ENCODE measurements at regions not wholly inside any gene's neighbourhood (a gene's known extent, or its start where the extent isn't known, plus 50 kb on each side); places are given as distances from the start of the nearest gene placed in this dataset.
"Not testable (repeated sequence)": the region's sequence is repeated elsewhere in the genome, so short reads cannot be mapped to it uniquely, and the experiment has no call there.

DNA sequence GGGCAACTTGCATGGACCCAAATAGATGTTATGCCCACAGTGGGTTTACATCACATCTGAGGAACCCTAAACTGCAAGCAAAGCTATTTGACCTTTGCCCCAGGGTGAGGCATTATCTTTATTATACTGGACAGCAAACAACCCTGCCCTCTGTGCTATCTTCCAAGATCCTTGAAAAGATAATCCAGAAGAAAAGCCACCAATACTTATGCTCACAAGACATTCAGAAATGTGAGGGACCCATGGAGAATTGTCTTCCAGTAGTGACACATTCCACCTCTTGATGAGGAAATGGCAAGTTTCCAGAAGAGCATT is 53.0 kb upstream of the NDUFV2 start:
- CTCF ChIA-PET, result no interaction called here

DNA sequence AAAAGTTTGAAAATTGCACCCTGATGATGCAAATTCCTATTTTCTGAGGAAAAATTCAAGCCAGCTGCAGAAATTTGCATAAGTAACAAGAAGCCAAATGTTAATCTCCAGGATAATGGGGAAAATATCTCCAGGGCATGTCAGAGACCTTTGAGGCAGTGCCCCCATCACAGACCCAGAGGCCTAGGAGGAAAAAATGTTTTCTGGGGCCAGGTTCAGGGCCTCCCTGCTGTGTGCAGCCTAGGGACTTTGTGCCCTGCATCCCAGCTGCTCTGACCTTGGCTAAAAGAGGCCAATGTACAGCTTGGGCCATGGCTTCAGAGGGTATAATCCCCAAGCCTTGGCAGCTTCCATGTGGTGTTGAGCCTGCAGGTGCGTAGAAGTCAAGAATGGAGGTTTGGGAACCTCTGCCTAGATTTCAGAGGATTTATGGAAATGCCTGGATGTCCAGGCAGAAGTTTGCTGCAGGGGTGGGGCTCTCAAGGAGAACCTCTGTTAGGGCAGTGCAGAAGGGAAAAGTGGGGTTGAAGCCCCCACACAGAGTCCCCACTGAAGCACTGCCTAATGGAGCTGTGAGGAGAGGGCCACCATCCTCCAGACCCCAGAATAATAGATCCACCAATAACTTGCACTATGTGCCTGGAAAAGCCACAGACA is 51.7 kb upstream of the NDUFV2 start:
- H3K27me3 ChIP-seq (ENCODE audit: low read length); H3K36me3 ChIP-seq (ENCODE audit: low read depth, low read length); ATAC-seq; H4K20me1 ChIP-seq (ENCODE audit: low read length); intact Hi-C loops (cut with micrococcal nuclease); H3K27ac ChIP-seq (ENCODE audit: low read length); H2AFZ ChIP-seq (ENCODE audit: low read length); H3K4me1 ChIP-seq (ENCODE audit: insufficient read depth, low read length); H3K9me2 ChIP-seq (replicated peaks; ENCODE audit: low read length); DNase-seq; H3K79me2 ChIP-seq (ENCODE audit: low read length); CTCF ChIA-PET; H3K4me2 ChIP-seq (ENCODE audit: low read length); BruUV-seq (replicated peaks); H3F3A ChIP-seq (ENCODE audit: low read length, unreplicated experiment); POLR2A ChIA-PET (ENCODE audit: unreplicated experiment); H3K9ac ChIP-seq (ENCODE audit: low read length); H3K4me3 ChIP-seq (ENCODE audit: low read length); H3K9me3 ChIP-seq (ENCODE audit: low read length): not testable (repeated sequence)

More for the DNA sequence above, 53.0 kb upstream of the NDUFV2 start:
- Histone ChIP-seq H3F3A (ENCODE audit: low read length, unreplicated experiment) (no peaks in the 10 kb centered on the region), H3K27me3 (ENCODE audit: low read length) (no peaks in the 10 kb centered on the region), H4K20me1 (ENCODE audit: low read length) (no peaks in the 10 kb centered on the region), H3K4me3 (ENCODE audit: low read length) (no peak overlapping the region), H3K9me3 (ENCODE audit: low read length) (no peaks in the 10 kb centered on the region), H3K9me2 (replicated peaks; ENCODE audit: low read length) (no peaks in the 10 kb centered on the region), H3K36me3 (ENCODE audit: low read depth, low read length) (no peaks in the 10 kb centered on the region), H2AFZ (ENCODE audit: low read length) (no peak overlapping the region), H3K27ac (ENCODE audit: low read length) (no peak overlapping the region), H3K4me2 (ENCODE audit: low read length) (no peak overlapping the region), H3K9ac (ENCODE audit: low read length) (no peak overlapping the region), H3K4me1 (ENCODE audit: insufficient read depth, low read length) (no peaks in the 10 kb centered on the region), H3K79me2 (ENCODE audit: low read length) (no peaks in the 10 kb centered on the region)
- ATAC-seq (no peak), DNase-seq (no peak)
- intact Hi-C loops (cut with micrococcal nuclease), result no loop called here
- POLR2A ChIA-PET (ENCODE audit: unreplicated experiment), result no interaction called here
- TF ChIP-seq, protein P1, sequence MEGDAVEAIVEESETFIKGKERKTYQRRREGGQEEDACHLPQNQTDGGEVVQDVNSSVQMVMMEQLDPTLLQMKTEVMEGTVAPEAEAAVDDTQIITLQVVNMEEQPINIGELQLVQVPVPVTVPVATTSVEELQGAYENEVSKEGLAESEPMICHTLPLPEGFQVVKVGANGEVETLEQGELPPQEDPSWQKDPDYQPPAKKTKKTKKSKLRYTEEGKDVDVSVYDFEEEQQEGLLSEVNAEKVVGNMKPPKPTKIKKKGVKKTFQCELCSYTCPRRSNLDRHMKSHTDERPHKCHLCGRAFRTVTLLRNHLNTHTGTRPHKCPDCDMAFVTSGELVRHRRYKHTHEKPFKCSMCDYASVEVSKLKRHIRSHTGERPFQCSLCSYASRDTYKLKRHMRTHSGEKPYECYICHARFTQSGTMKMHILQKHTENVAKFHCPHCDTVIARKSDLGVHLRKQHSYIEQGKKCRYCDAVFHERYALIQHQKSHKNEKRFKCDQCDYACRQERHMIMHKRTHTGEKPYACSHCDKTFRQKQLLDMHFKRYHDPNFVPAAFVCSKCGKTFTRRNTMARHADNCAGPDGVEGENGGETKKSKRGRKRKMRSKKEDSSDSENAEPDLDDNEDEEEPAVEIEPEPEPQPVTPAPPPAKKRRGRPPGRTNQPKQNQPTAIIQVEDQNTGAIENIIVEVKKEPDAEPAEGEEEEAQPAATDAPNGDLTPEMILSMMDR (conservative IDR thresholded peaks at IDR 0.05; ENCODE audit: low read depth, low read length), result no peak
- no TSS peak for BruUV-seq (replicated peaks)

Data from PC-3 (cell line).